Trophoblast cell (in vitro differentiated cells and primary cell): ENCODE measurements at regions not wholly inside any gene's neighbourhood (a gene's known extent, or its start where the extent isn't known, plus 50 kb on each side); places are given as distances from the start of the nearest gene placed in this dataset.

Experiments
- DNase-seq, 2 donors: peaks; one replicate each; pipeline ENCODE4 v3.0.0-alpha.2; 2016
- H2AFZ ChIP-seq: 2 replicates; pipeline ENCODE4 v1.6.1; 2013; ENCODE audit warnings: low read length, moderate library complexity, mild to moderate bottlenecking; ENCODE audit not compliant: insufficient read depth, poor library complexity
- H2AK5ac ChIP-seq: 2 replicates; pipeline ENCODE4 v1.6.1; 2013; ENCODE audit warnings: mild to moderate bottlenecking, low read length
- H2BK120ac ChIP-seq: 2 replicates; pipeline ENCODE4 v1.6.1; 2013; ENCODE audit warnings: low read length, mild to moderate bottlenecking, moderate library complexity; ENCODE audit not compliant: insufficient read depth, poor library complexity
- H2BK12ac ChIP-seq: 2 replicates; pipeline ENCODE4 v1.6.1; 2013; ENCODE audit warnings: mild to moderate bottlenecking, low read length, moderate library complexity
- H2BK5ac ChIP-seq: 2 replicates; pipeline ENCODE4 v1.6.1; 2013; ENCODE audit warnings: low read length, low read depth, moderate library complexity, mild to moderate bottlenecking; ENCODE audit not compliant: poor library complexity
- H3K14ac ChIP-seq: 2 replicates; pipeline ENCODE4 v1.6.1; 2013; ENCODE audit warnings: mild to moderate bottlenecking, low read length
- H3K18ac ChIP-seq: 2 replicates; pipeline ENCODE4 v1.6.1; 2013; ENCODE audit warnings: mild to moderate bottlenecking, low read length
- H3K23ac ChIP-seq: 2 replicates; pipeline ENCODE4 v1.6.1; 2013; ENCODE audit warnings: low read length
- H3K27ac ChIP-seq: 2 replicates; pipeline ENCODE4 v1.5.1; 2013; ENCODE audit warnings: low read depth, mild to moderate bottlenecking, inconsistent platforms, low read length, moderate library complexity
- H3K27me3 ChIP-seq: 2 replicates; pipeline ENCODE4 v1.6.1; 2013; ENCODE audit warnings: inconsistent platforms, mild to moderate bottlenecking, low read length, moderate library complexity; ENCODE audit not compliant: insufficient read depth
- H3K36me3 ChIP-seq, 2 experiments: 1 replicate in 1 of 2; 2 replicates in 1 of 2; pipeline ENCODE4 v1.6.1; 2013; ENCODE audit warnings: low read length in 2 of 2, mild to moderate bottlenecking in 2 of 2, moderate library complexity in 1 of 2; ENCODE audit not compliant: insufficient read depth in 2 of 2, control insufficient read depth in 1 of 2
- H3K4ac ChIP-seq: 2 replicates; pipeline ENCODE4 v1.6.1; 2013; ENCODE audit warnings: low read depth, mild to moderate bottlenecking, low read length, moderate library complexity
- H3K4me1 ChIP-seq, 2 experiments: 1 replicate in 1 of 2; 2 replicates in 1 of 2; pipeline ENCODE4 v1.6.1; 2013; ENCODE audit warnings: low read length in 2 of 2, mild to moderate bottlenecking in 2 of 2, moderate library complexity in 1 of 2; ENCODE audit not compliant: insufficient read depth in 2 of 2, control insufficient read depth in 1 of 2
- H3K4me2 ChIP-seq: 2 replicates; pipeline ENCODE4 v1.6.1; 2013; ENCODE audit warnings: inconsistent platforms, mild to moderate bottlenecking, low read length, moderate library complexity
- H3K4me3 ChIP-seq: 2 replicates; pipeline ENCODE4 v1.5.1; 2013; ENCODE audit warnings: mild to moderate bottlenecking, low read depth, low read length, inconsistent platforms
- H3K79me1 ChIP-seq: one replicate; pipeline ENCODE4 v1.6.1; 2013; ENCODE audit warnings: low read length
- H3K79me2 ChIP-seq: 2 replicates; pipeline ENCODE4 v1.6.1; 2013; ENCODE audit warnings: low read length, mild to moderate bottlenecking; ENCODE audit not compliant: control insufficient read depth, insufficient read depth, poor library complexity
- H3K9ac ChIP-seq: 2 replicates; pipeline ENCODE4 v1.6.1; 2013; ENCODE audit warnings: mild to moderate bottlenecking, low read length
- H3K9me3 ChIP-seq: 2 replicates; pipeline ENCODE4 v1.6.1; 2013; ENCODE audit warnings: low read depth, mild to moderate bottlenecking, control low read depth, inconsistent platforms, low read length; ENCODE audit not compliant: insufficient read depth
- H4K12ac ChIP-seq: 2 replicates; pipeline ENCODE4 v1.6.1; 2013; ENCODE audit warnings: low read depth, mild to moderate bottlenecking, low read length, moderate library complexity
- H4K8ac ChIP-seq: 2 replicates; pipeline ENCODE4 v1.6.1; 2013; ENCODE audit warnings: low read depth, mild to moderate bottlenecking, low read length, moderate library complexity
- H4K91ac ChIP-seq: one replicate; pipeline ENCODE4 v1.6.1; 2013; ENCODE audit warnings: low read depth, mild to moderate bottlenecking, low read length, moderate library complexity
- WGBS: extraction: QIAGEN DNeasy Blood & Tissue Kit; methylation state at CpG from one replicate; pipeline ENCODE4 v1.1.7; 2013; ENCODE audit warnings: missing lambda C conversion rate; ENCODE audit not compliant: insufficient read length, insufficient coverage; ENCODE audit errors: extremely low coverage; 5-methylcytosine and 5-hydroxymethylcytosine counted together

GRCh38 chr5:8701251-8701650, 832.3 kb downstream of the MTRR start:
- H2BK12ac ChIP-seq, result no peak overlapping the region
- no peak overlapping the region for H2AFZ ChIP-seq
- no peak overlapping the region for H2AK5ac ChIP-seq
- H3K18ac ChIP-seq, result no peak overlapping the region
- H4K12ac ChIP-seq, result no peak overlapping the region
- no peaks in the 10 kb centered on the region for H3K9me3 ChIP-seq
- no peaks in the 10 kb centered on the region for H3K4me1 ChIP-seq
- H3K79me1 ChIP-seq, result no peaks in the 10 kb centered on the region
- no peaks in the 10 kb centered on the region for H3K79me2 ChIP-seq
- no peak overlapping the region for H3K4me3 ChIP-seq
- H4K91ac ChIP-seq, result no peak overlapping the region
- no peak overlapping the region for H2BK120ac ChIP-seq
- WGBS, result no CpG with 5 or more reads among the region's 2 CpGs
- no peak overlapping the region for H4K8ac ChIP-seq
- H3K14ac ChIP-seq, result no peak overlapping the region
- H3K36me3 ChIP-seq, result no peaks in the 10 kb centered on the region
- H3K27ac ChIP-seq, result no peak overlapping the region
- no peaks in the 10 kb centered on the region for H3K27me3 ChIP-seq
- no peak overlapping the region for H3K4ac ChIP-seq
- H3K9ac ChIP-seq, result no peak overlapping the region
- no peak overlapping the region for H2BK5ac ChIP-seq
- DNase-seq, result no peak
- no peak overlapping the region for H3K4me2 ChIP-seq
- no peak overlapping the region for H3K23ac ChIP-seq

DNA sequence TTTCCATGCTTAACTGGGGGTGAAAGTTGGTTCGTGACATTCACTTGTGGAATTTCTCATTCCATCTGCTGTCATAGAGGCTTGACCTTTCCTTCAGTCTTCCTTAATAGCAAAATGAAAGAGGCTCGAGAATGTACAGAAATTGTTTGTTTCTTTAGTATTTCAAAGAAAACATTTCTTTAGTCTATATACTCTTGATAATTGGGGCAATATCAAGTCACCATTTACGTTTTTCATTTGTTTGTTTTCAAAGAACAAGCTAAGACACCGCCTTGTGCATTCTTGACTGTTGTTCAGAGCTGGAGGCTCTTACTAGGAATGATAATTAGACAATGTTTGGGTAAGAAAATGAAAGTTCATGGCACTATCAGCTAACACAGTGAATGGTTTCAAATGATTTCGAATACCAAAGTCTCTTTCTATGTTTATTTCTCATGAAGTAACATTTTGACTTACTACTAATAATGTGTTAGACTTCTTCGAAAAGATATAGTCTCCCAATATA, 835.4 kb downstream of the SEMA5A start:
- H3K27ac ChIP-seq, result no peak overlapping the region
- H3K4me3 ChIP-seq, result no peak overlapping the region
- H2AFZ ChIP-seq, result no peak overlapping the region
- H4K8ac ChIP-seq, result no peak overlapping the region
- H3K4ac ChIP-seq, result no peak overlapping the region
- DNase-seq, result no peak
- H3K36me3 ChIP-seq, result no peaks in the 10 kb centered on the region
- no peaks in the 10 kb centered on the region for H3K4me1 ChIP-seq
- no peak overlapping the region for H3K14ac ChIP-seq
- H3K27me3 ChIP-seq, result no peaks in the 10 kb centered on the region
- H3K4me2 ChIP-seq, result no peak overlapping the region
- H2BK5ac ChIP-seq, result no peak overlapping the region
- H3K23ac ChIP-seq, result no peak overlapping the region
- WGBS, result no CpG with 5 or more reads among the region's 6 CpGs
- H2BK120ac ChIP-seq, result no peak overlapping the region
- no peaks in the 10 kb centered on the region for H3K79me1 ChIP-seq
- no peaks in the 10 kb centered on the region for H3K9me3 ChIP-seq
- no peaks in the 10 kb centered on the region for H3K79me2 ChIP-seq
- H4K91ac ChIP-seq, result no peak overlapping the region
- H3K9ac ChIP-seq, result no peak overlapping the region
- H4K12ac ChIP-seq, result no peak overlapping the region
- H2BK12ac ChIP-seq, result no peak overlapping the region
- no peak overlapping the region for H3K18ac ChIP-seq
- H2AK5ac ChIP-seq, result no peak overlapping the region

- no peaks in the 10 kb centered on the region for H3K79me1 ChIP-seq
- no peak overlapping the region for H4K91ac ChIP-seq
- no peak overlapping the region for H3K4me3 ChIP-seq
- H2AFZ ChIP-seq, result no peak overlapping the region
- H2BK12ac ChIP-seq, result no peak overlapping the region
- no peak for DNase-seq
- no peak overlapping the region for H3K9ac ChIP-seq
- no peak overlapping the region for H3K14ac ChIP-seq
- H3K4me2 ChIP-seq, result no peak overlapping the region
- no peak overlapping the region for H3K4ac ChIP-seq
- H3K27me3 ChIP-seq, result no peaks in the 10 kb centered on the region
- H2BK120ac ChIP-seq, result no peak overlapping the region
- H3K36me3 ChIP-seq, result no peaks in the 10 kb centered on the region
- H3K18ac ChIP-seq, result no peak overlapping the region
- no CpG with 5 or more reads among the region's 1 CpG for WGBS
- no peaks in the 10 kb centered on the region for H3K9me3 ChIP-seq
- H3K23ac ChIP-seq, result no peak overlapping the region
- no peaks in the 10 kb centered on the region for H3K4me1 ChIP-seq
- H3K27ac ChIP-seq, result no peak overlapping the region
- H2AK5ac ChIP-seq, result no peak overlapping the region
- H4K8ac ChIP-seq, result no peak overlapping the region
- no peak overlapping the region for H2BK5ac ChIP-seq
- H4K12ac ChIP-seq, result no peak overlapping the region
- H3K79me2 ChIP-seq, result no peaks in the 10 kb centered on the region
These were observed 831.7 kb downstream of the SEMA5A start for GRCh38 chr5:8714198-8714597.

DNA sequence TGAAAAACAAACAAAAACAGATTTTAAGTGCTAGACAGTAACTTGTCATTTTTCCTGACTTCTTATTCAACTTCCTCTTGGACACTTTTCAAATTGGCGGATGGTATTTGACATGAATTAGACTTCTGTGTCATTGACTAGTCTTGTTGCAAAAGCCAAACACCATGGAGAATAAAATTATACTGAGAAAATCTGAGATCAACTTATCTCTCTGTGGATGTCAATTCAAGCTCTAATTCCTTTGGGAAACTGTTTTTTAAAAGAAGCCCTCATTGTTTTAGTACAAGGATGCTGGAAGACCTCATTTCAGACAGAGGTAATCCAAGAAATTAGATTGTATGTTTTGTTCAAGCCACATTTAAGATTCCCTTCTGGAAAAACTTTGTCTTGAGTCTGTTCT, 831.0 kb downstream of the SEMA5A start:
- Histone ChIP-seq H3K23ac (no peak overlapping the region), H3K4me3 (no peak overlapping the region), H4K91ac (no peak overlapping the region), H3K4me2 (no peak overlapping the region), H2BK12ac (no peak overlapping the region), H3K18ac (no peak overlapping the region), H3K27ac (no peak overlapping the region), H2BK120ac (no peak overlapping the region), H3K9me3 (no peaks in the 10 kb centered on the region), H3K36me3 (no peaks in the 10 kb centered on the region), H3K9ac (no peak overlapping the region), H3K4me1 (no peaks in the 10 kb centered on the region), H2BK5ac (no peak overlapping the region), H2AFZ (no peak overlapping the region), H3K4ac (no peak overlapping the region), H2AK5ac (no peak overlapping the region), H4K8ac (no peak overlapping the region), H3K79me2 (no peaks in the 10 kb centered on the region), H4K12ac (no peak overlapping the region), H3K79me1 (no peaks in the 10 kb centered on the region), H3K27me3 (no peaks in the 10 kb centered on the region), H3K14ac (no peak overlapping the region)
- WGBS, result no CpG with 5 or more reads among the region's 1 CpG
- no peak for DNase-seq
